ENCODE measurements at regions not wholly inside any gene's neighbourhood (a gene's known extent, or its start where the extent isn't known, plus 50 kb on each side); places are given as distances from the start of the nearest gene placed in this dataset.

GRCh38 chr6:104597541-104598050 lies 262.1 kb downstream of the HACE1 start:
- Mint-ChIP-seq H3K9me3 (no peaks in the 10 kb centered on the region), H3K27me3 (peaks cover 5% of the 10 kb centered on the region), H3K36me3 (ENCODE audit: low read depth) (no peaks in the 10 kb centered on the region), H3K27ac (no peak overlapping the region), H3K4me3 (no peak overlapping the region), H3K4me1 (ENCODE audit: low read depth) (peaks cover under 1% of the 10 kb centered on the region)
- intact Hi-C loops (cut with micrococcal nuclease), result no loop called here
- TF ChIP-seq CTCF (IDR thresholded peaks at IDR 0.05), result no peak
- ChIA-PET CTCF (interaction anchor here (0.9 to 1.1 kb wide), 2 partner anchors 9 to 16 kb away, joined by 3 read pairs; no protein-coding TSS in a partner anchor), POLR2A (no interaction called here)
- ATAC-seq, result no peak
- no peak for DNase-seq

- CTCF ChIA-PET, result no interaction called here
- POLR2A ChIA-PET, result no interaction called here
- Mint-ChIP-seq H3K27me3 (peaks cover 5% of the 10 kb centered on the region), H3K4me3 (no peak overlapping the region), H3K27ac (no peak overlapping the region), H3K9me3 (no peaks in the 10 kb centered on the region), H3K36me3 (ENCODE audit: low read depth) (no peaks in the 10 kb centered on the region), H3K4me1 (ENCODE audit: low read depth) (no peaks in the 10 kb centered on the region)
- intact Hi-C loops (cut with micrococcal nuclease), result no loop called here
- no peak for ATAC-seq
- no peak for TF ChIP-seq CTCF (IDR thresholded peaks at IDR 0.05)
- DNase-seq, result no peak
Measured at GRCh38 chr6:104596091-104596490, 263.6 kb downstream of the HACE1 start.

- intact Hi-C loops (cut with micrococcal nuclease), result no loop called here
- DNase-seq (no peak), ATAC-seq (no peak)
- Mint-ChIP-seq H3K36me3 (ENCODE audit: low read depth) (no peaks in the 10 kb centered on the region), H3K27ac (no peak overlapping the region), H3K27me3 (peaks cover 5% of the 10 kb centered on the region), H3K9me3 (no peaks in the 10 kb centered on the region), H3K4me1 (ENCODE audit: low read depth) (no peaks in the 10 kb centered on the region), H3K4me3 (no peak overlapping the region)
- ChIA-PET POLR2A (no interaction called here), CTCF (interaction anchor here (0.6 kb wide), 1 partner anchor 17 kb away, joined by 3 read pairs; no protein-coding TSS in a partner anchor)
- TF ChIP-seq CTCF (IDR thresholded peaks at IDR 0.05), result no peak
Measured at GRCh38 chr6:104595311-104595820, 264.4 kb downstream of the HACE1 start.

- ChIA-PET POLR2A (no interaction called here), CTCF (interaction anchor here (1.2 kb wide), 1 partner anchor 16 kb away, joined by 3 read pairs; no protein-coding TSS in a partner anchor)
- no peaks in the 10 kb centered on the region for H3K4me1 Mint-ChIP-seq (ENCODE audit: low read depth)
- H3K36me3 Mint-ChIP-seq (ENCODE audit: low read depth), result no peaks in the 10 kb centered on the region
- no peak for TF ChIP-seq CTCF (IDR thresholded peaks at IDR 0.05)
- H3K27me3 Mint-ChIP-seq, result peaks cover 8% of the 10 kb centered on the region
- no peak overlapping the region for H3K27ac Mint-ChIP-seq
- no peaks in the 10 kb centered on the region for H3K9me3 Mint-ChIP-seq
- ATAC-seq (no peak), DNase-seq (no peak)
- intact Hi-C loops (cut with micrococcal nuclease), result no loop called here
- no peak overlapping the region for H3K4me3 Mint-ChIP-seq
Measured at GRCh38 chr6:104591573-104592334, 268.0 kb downstream of the HACE1 start.

GRCh38 chr6:104589940-104590339 lies 269.8 kb downstream of the HACE1 start:
- no peak for TF ChIP-seq CTCF (IDR thresholded peaks at IDR 0.05)
- ATAC-seq (no peak), DNase-seq (no peak)
- no peaks in the 10 kb centered on the region for H3K36me3 Mint-ChIP-seq (ENCODE audit: low read depth)
- H3K27ac Mint-ChIP-seq, result no peak overlapping the region
- no peaks in the 10 kb centered on the region for H3K4me1 Mint-ChIP-seq (ENCODE audit: low read depth)
- intact Hi-C loops (cut with micrococcal nuclease), result no loop called here
- H3K9me3 Mint-ChIP-seq, result no peaks in the 10 kb centered on the region
- no peak overlapping the region for H3K4me3 Mint-ChIP-seq
- POLR2A ChIA-PET, result no interaction called here
- CTCF ChIA-PET, result no interaction called here
- peaks cover 3% of the 10 kb centered on the region for H3K27me3 Mint-ChIP-seq

Data from activated CD8-positive, alpha-beta T cell treated with anti-CD3 and anti-CD28 coated beads for 36 hours (primary cell).